CD1c-positive myeloid dendritic cell (primary cell): ENCODE measurements at regions not wholly inside any gene's neighbourhood (a gene's known extent, or its start where the extent isn't known, plus 50 kb on each side); places are given as distances from the start of the nearest gene placed in this dataset.
"Not testable (repeated sequence)": the region's sequence is repeated elsewhere in the genome, so short reads cannot be mapped to it uniquely, and the experiment has no call there.

Experiments used
- DNase-seq: peaks from one replicate; pipeline ENCODE4 v3.0.0-alpha.2; 2016; ENCODE audit errors: extremely low spot score

GRCh38 chr14:44385906-44386305 lies 121.2 kb downstream of the FSCB start:
- DNase-seq = no peak

DNA sequence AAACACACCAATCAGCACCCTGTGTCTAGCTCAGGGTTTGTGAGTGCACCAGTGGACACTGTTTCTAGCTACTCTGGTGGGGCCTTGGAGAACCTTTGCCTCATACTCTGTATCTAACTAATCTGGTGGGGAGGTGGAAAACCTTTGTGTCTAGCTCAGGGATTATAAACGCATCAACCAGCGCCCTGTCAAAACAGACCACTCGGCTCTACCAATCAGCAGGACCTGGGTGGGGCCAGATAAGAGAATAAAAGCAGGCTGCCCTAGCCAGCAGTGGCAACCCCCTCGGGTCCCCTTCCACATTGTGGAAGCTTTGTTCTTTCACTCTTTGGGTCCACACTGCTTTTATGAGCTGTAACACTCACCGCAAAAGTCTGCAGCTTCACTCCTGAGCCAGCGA lies 121.8 kb downstream of the FSCB start:
- DNase-seq = not testable (repeated sequence)

- DNase-seq = not testable (repeated sequence)
These were observed 122.3 kb downstream of the FSCB start for GRCh38 chr14:44384601-44385293.

- DNase-seq = no peak
These were observed 123.0 kb downstream of the FSCB start for GRCh38 chr14:44384093-44384492.

DNA sequence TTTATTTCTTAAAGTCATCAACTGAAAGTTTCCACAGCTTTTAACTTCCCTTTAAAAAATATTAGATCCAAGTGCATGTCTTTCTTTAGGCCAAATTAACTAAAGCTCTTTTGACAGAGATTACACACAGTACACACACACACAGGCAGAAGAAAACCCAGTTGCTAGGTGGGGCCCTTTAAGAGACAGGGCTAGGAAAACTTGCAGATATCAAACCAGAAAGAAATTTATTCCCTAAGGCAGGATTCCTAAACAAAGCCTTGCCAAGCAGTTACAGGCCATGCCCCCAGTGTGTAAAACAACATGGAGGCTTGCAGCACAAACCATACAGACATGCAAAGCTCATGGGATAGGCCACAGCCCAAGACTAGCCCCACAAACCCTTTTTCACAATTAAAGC lies 123.4 kb downstream of the FSCB start:
- no peak for DNase-seq

DNA sequence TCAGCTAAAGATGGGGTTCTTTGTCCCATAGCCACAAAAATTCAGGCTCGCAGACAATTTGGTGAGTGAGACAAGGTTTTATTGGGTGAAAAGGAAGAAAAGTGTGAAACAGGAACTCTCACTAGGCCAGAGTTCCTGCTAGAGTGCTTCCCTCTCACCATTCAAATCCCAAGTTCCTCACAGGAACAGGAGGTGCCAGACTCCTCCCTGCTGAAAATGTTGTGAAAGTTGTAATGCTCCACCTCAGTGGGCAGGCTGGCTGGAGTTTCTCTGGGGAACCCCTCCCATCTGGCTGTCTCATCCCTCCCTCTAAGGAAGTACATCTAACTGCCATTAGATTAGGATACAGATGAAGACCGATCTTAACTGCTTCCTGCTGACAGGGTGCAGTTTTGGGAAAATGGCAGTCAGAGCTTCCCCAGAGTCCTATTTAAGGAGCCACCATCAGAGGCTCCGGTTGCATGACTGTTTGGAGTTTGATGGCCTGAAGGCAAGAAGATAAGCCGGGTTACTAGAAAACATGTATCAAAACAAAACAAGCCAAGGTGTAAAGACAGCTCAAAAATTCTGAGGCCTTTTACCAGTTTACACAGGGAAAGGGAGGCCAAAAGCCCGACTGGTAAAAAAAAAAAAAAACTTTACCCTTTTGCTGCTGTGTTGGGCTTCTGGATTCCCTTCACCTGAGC lies 127.6 kb downstream of the FSCB start:
- DNase-seq = no peak

DNA sequence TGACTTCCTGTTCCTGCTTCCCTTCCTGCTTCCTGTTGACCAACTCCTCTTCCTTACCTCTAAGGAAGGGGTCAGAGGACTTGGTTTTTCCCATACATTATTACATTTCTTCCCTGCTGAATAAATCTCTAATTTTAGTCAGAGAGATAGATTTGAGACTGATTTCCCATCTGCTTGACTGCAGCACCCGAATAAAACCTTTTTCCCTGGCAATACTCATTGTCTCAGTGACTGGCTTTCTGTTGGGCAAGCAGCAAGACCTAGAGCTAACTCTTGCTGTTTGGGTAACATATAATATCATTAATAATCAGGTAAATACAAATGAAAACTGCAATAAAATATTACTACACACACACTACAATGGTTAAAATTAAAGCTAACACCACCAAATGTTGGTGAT lies 132.2 kb downstream of the FSCB start:
- DNase-seq = no peak

- no peak for DNase-seq
These were observed 134.1 kb downstream of the FSCB start for GRCh38 chr14:44372807-44373489.

- DNase-seq = no peak
These were observed 134.9 kb downstream of the FSCB start for GRCh38 chr14:44372231-44372630.

DNA sequence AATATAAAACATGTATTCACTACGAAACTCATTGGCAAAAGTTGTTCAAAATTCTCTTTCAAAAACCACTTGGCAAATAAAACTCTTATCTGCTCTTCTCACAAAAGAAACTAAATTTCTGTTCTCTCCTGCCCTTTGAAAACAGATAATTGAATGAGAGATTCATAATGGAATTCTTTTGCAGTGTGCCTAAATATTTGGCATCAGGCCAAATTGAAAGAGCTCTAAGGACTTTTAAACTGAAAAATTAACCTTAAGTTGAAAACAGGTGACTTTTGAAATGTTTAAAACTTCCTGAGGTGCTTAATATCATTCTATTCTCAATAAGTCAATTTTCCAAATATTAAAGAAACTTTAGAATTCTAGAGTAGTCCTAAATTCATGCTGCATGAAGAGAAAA lies 136.4 kb downstream of the FSCB start:
- DNase-seq = no peak

DNA sequence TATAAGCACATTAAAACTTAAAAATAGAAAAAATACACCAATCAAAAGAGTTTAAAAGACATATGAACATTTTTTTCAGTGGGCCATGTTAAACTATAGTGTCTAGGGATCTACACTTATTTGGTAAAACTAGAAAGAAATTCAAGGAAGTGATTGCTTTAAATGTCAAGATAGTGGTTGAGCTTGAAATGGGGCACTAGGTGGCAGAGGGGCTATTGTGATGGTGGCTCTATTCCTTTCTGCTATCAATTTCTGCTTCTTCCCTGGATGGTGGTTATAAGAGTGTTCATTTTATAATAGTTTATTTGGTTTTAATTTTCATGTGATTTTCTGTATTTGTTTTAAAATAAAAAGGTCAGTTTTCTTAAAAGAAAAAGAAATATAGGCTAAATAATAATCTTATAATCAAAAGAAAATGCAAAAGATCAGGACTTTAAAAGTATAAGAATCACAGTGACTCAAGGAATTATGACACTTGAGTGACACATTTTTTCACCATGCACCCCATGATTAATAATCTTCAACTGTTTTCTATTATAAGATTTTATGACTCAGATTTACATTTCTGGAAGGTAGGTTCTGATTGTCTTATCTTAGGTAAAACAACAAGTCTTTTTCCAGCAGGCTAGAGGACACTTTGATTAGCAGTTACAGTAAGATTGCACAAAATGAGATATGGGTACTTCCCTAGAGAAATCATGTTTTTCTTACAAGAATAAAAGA lies 137.5 kb downstream of the FSCB start:
- no peak for DNase-seq

- no peak for DNase-seq
These were observed 146.0 kb downstream of the FSCB start for GRCh38 chr14:44361083-44361482.

DNA sequence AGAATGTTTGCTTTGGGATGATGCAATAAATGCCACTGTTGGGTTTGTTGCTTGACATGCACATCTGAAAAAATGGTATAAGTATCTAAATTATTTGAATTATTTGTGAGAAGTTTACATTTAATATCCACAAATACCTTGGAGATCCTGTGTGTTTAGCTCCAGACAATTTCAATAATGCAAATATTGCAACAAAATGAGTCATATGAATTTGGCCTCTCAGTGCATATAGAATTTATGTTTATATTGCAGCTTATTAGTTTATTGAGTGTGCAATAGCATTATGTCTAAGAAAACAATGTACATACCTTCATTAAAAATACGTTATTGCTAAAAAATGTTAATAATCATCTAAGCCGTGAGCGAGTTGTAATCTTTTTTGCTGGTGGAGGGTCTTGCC lies 153.3 kb downstream of the FSCB start:
- DNase-seq = no peak

DNA sequence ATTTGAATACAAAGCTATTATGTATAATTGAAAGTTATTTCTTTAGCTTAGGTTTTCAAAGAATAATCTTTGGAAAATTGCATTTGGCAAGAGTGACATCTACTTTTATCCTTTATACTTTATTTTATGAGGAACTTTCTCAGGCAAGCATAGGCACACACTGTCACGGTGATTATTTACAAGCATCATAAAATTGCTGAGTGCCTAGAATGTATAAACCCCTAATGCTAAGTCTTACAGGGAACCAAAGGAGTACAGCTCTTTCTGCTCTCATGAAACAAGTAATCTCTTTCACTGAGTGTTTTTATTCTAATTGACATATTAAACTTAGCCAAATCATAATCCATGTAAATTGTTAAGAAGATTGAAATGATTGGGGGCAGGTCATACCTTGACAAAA lies 154.9 kb downstream of the FSCB start:
- no peak for DNase-seq

- DNase-seq = no peak
These were observed 159.8 kb downstream of the FSCB start for GRCh38 chr14:44347316-44347715.

DNA sequence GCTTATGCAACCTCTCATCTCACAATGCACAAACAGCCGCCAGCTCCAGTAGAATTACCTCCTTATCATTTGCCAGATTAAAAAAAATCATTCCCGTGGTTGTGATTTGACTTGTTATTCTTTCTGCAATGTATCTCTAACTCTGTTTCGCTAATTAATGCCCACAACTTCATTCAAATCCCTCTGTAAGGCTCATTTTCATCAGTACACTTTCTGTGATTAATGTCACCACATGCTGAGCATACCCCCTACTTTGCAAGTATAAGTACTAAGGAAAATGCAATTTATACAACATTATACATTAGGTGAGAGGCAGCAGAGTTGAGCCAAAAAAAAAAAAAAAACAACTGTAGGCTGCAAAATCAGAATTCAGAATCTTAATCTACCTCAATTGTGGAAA lies 166.0 kb downstream of the FSCB start:
- no peak for DNase-seq

GRCh38 chr14:44339862-44340261 lies 167.2 kb downstream of the FSCB start:
- no peak for DNase-seq

GRCh38 chr14:44339231-44339630 lies 167.9 kb downstream of the FSCB start:
- DNase-seq = no peak

- DNase-seq = no peak
These were observed 189.7 kb downstream of the FSCB start for GRCh38 chr14:44317441-44317746.

DNA sequence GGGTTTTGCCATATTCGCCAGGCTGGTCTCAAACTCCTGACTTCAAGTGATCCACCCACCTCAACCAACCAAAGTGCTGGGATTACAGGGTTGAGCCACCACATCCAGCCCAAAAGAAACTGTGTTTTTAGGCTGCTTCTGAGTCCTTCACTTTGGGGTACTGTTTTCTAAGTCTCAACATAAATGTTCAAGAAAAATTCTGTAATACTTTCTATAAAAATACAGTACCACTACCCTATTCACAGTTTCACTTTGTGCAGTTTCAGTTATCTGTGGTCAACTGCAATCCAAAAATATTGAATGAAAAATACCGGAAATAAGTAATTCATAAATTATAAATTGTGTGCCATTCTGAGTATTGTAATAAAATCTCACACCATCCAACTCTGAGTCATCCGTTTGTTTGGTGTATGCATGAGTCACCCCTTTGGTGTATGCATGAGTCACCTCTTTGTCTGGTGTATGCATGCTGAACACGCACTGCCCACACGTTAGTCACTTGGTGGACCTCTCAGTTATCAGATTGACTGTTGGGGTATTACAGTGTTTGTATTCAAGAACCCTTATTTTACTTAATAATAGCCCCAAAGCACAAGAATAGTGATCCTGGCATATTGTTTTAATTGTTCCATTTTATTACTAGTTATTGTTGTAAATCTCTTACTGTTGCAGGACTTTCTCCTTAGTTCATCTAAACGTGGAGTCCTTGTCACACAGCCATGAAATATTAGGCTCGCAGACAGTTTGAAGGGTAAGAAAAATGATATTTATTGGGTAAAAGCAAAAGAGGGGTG lies 190.2 kb downstream of the FSCB start:
- no peak for DNase-seq

GRCh38 chr14:44309331-44309730 lies 197.8 kb downstream of the FSCB start:
- DNase-seq = no peak

DNA sequence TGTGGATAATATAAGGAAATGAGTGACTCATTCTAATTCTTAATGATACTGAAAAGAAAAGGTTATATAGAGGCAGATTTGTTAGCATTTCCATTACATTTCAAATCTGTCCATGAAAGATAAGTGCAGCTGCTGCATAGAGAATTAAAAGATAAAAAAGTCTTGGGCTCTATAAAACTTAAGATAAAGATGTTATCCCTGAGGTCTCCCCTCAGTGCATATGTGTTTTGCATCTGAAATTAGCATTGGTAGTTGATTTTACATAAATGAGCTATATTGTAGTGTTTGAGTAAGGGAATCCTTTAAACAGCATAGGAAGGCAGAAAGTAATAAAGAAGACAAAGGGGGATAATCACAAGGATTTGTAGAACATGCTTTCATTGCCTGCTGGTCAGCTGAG lies 206.2 kb downstream of the FSCB start:
- DNase-seq = no peak
